ENCODE measurements at regions not wholly inside any gene's neighbourhood (a gene's known extent, or its start where the extent isn't known, plus 50 kb on each side); places are given as distances from the start of the nearest gene placed in this dataset.

GRCh38 chr6:112590326-112590725 is 243.2 kb downstream of the RFPL4B start:
- H3K4me3 ChIP-seq (ENCODE audit: low read depth, low read length): no peak overlapping the region
- H2AFZ ChIP-seq: no peak overlapping the region
- H3K4me2 ChIP-seq (ENCODE audit: low read length): no peak overlapping the region
- peaks cover 2% of the 10 kb centered on the region for H3K9me3 ChIP-seq (ENCODE audit: control insufficient read depth, low read length)
- H3K36me3 ChIP-seq (ENCODE audit: control insufficient read depth, insufficient read depth, low read length): no peaks in the 10 kb centered on the region
- H3K9ac ChIP-seq: no peak overlapping the region
- H3K79me2 ChIP-seq: no peaks in the 10 kb centered on the region
- H3K27me3 ChIP-seq (ENCODE audit: control insufficient read depth, insufficient read depth, low read length): no peaks in the 10 kb centered on the region
- H3K27ac ChIP-seq: no peak overlapping the region
- no peak for TF ChIP-seq CTCF (IDR thresholded peaks at IDR 0.05)
- H3K4me1 ChIP-seq: no peaks in the 10 kb centered on the region

DNA sequence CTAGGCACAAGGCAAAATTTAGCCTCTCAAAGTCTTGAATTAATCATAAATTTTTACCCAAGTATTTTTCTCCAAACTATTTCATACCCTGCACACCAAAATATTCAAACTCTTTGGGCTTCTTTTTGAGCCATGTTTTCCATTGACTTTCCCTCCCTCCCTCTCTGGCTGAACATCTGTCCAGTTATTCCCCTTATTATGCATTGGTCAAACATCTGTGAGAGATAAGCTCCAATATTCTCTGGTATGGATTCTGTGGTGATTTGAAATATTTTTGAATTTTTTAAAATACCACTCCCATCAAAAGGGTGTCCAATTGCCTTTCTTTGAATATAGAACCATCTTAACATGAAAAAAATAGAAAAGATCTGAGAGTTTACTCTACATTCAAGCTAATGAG is 244.2 kb downstream of the RFPL4B start:
- H3K27me3 ChIP-seq (ENCODE audit: control insufficient read depth, insufficient read depth, low read length): no peaks in the 10 kb centered on the region
- no peaks in the 10 kb centered on the region for H3K79me2 ChIP-seq
- H2AFZ ChIP-seq: no peak overlapping the region
- H3K27ac ChIP-seq: no peak overlapping the region
- H3K4me3 ChIP-seq (ENCODE audit: low read depth, low read length): no peak overlapping the region
- H3K36me3 ChIP-seq (ENCODE audit: control insufficient read depth, insufficient read depth, low read length): no peaks in the 10 kb centered on the region
- H3K9me3 ChIP-seq (ENCODE audit: control insufficient read depth, low read length): peaks cover 2% of the 10 kb centered on the region
- no peaks in the 10 kb centered on the region for H3K4me1 ChIP-seq
- H3K9ac ChIP-seq: no peak overlapping the region
- no peak for TF ChIP-seq CTCF (IDR thresholded peaks at IDR 0.05)
- no peak overlapping the region for H3K4me2 ChIP-seq (ENCODE audit: low read length)

DNA sequence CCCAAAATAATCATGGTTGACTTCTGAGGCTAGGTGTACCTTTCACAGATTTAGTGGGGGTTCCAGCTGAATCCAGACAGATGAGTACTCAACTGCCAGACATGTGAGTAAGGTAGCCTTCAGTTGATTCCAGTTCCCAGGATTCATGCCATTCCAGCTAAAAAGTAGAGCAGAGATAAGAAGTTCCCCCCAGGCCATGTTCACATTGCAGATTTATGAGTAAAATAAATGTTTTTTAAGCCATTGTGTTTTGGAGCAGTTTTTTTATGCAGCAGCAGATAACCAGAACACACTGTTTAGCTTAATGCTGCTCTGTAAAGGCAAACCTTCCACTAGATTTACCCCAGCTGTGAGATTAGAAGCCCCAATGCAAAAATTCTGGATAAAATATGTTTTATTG is 245.0 kb downstream of the RFPL4B start:
- Histone ChIP-seq H3K9ac (no peak overlapping the region), H3K4me1 (no peaks in the 10 kb centered on the region), H2AFZ (no peak overlapping the region), H3K4me2 (ENCODE audit: low read length) (no peak overlapping the region), H3K27ac (no peak overlapping the region), H3K4me3 (ENCODE audit: low read depth, low read length) (no peak overlapping the region), H3K79me2 (no peaks in the 10 kb centered on the region), H3K36me3 (ENCODE audit: control insufficient read depth, insufficient read depth, low read length) (no peaks in the 10 kb centered on the region), H3K9me3 (ENCODE audit: control insufficient read depth, low read length) (peaks cover 2% of the 10 kb centered on the region), H3K27me3 (ENCODE audit: control insufficient read depth, insufficient read depth, low read length) (no peaks in the 10 kb centered on the region)
- TF ChIP-seq CTCF (IDR thresholded peaks at IDR 0.05): no peak

DNA sequence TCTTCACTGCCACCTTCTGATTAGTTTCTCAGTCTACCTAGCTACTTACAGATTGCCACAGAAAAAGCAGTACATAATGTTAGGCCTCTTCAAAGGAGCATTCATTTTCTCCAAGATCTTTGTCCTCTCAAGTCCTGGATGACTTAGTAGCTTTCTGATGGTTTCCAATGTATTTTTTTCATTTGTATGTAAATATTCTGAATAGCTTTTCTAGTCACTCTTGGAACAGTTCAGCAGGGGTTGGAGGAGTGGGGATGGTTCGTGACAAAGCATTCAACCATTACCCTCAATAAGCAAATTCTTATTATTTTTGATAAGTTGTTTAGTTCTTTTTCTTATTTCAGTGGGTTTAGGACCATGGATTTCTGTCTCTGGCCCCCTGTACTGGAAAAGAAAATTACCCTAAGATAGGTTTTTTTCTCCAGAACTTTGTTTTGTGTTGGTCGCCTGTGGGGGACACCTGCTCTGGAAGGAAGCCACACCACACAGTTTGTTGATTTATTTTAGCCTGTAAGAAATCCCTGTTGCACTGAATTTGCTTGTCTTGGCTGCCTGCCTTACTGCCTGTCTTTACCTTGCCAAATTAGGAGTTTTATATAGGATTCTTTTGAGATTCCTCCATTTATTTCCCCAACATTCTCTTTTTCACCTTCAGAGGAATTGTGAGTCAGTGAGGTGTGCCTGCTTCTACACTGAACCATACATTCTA is 247.9 kb downstream of the RFPL4B start:
- Histone ChIP-seq H3K4me1 (peaks cover 2% of the 10 kb centered on the region), H3K27ac (no peak overlapping the region), H3K9ac (no peak overlapping the region), H3K27me3 (ENCODE audit: control insufficient read depth, insufficient read depth, low read length) (no peaks in the 10 kb centered on the region), H3K79me2 (no peaks in the 10 kb centered on the region), H3K4me3 (ENCODE audit: low read depth, low read length) (no peak overlapping the region), H2AFZ (no peak overlapping the region), H3K36me3 (ENCODE audit: control insufficient read depth, insufficient read depth, low read length) (no peaks in the 10 kb centered on the region), H3K9me3 (ENCODE audit: control insufficient read depth, low read length) (peaks cover 2% of the 10 kb centered on the region), H3K4me2 (ENCODE audit: low read length) (no peak overlapping the region)
- no peak for TF ChIP-seq CTCF (IDR thresholded peaks at IDR 0.05)

DNA sequence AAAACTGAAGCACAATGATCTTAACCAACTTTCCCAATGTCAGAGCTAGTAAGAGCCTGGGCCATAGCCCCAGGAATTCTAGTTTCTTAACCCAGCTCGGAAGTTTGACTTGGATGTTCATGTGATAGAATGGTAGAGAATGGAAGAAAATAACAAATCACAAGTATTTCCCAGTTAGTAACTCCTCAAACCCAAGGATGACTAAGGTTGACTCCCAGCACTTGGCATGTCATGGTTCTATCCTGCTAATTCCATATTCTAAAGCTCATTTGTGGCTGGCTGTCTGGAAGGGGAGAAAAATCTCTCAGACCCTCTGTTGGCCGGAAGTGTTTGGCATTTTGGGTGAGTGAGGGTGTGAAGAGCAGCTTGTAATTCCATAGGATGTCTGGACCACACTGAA is 248.7 kb downstream of the RFPL4B start:
- no peak for TF ChIP-seq CTCF (IDR thresholded peaks at IDR 0.05)
- H3K27ac ChIP-seq: no peak overlapping the region
- no peaks in the 10 kb centered on the region for H3K36me3 ChIP-seq (ENCODE audit: control insufficient read depth, insufficient read depth, low read length)
- no peak overlapping the region for H3K4me2 ChIP-seq (ENCODE audit: low read length)
- peaks cover 10% of the 10 kb centered on the region for H3K4me1 ChIP-seq
- H3K27me3 ChIP-seq (ENCODE audit: control insufficient read depth, insufficient read depth, low read length): no peaks in the 10 kb centered on the region
- H2AFZ ChIP-seq: no peak overlapping the region
- H3K9ac ChIP-seq: no peak overlapping the region
- H3K79me2 ChIP-seq: no peaks in the 10 kb centered on the region
- peaks cover 2% of the 10 kb centered on the region for H3K9me3 ChIP-seq (ENCODE audit: control insufficient read depth, low read length)
- no peak overlapping the region for H3K4me3 ChIP-seq (ENCODE audit: low read depth, low read length)
